NCI-H69 (cell line): ENCODE measurements at regions not wholly inside any gene's neighbourhood (a gene's known extent, or its start where the extent isn't known, plus 50 kb on each side); places are given as distances from the start of the nearest gene placed in this dataset.
"Not testable (repeated sequence)": the region's sequence is repeated elsewhere in the genome, so short reads cannot be mapped to it uniquely, and the experiment has no call there.

Experiments
- DNase-seq: peaks from one replicate; lab custom pipeline; 2025; lab: John Stamatoyannopoulos, UW

- peak; percentile 34 for DNase-seq
Observed at GRCh38 chr11:123344188-123344587, 85.9 kb upstream of the GRAMD1B start.

GRCh38 chr11:123338997-123339752 lies 90.9 kb upstream of the GRAMD1B start:
- DNase-seq, result no peak

- no peak for DNase-seq
Observed at GRCh38 chr11:123338266-123338800, 91.7 kb upstream of the GRAMD1B start.

- DNase-seq, result no peak
Observed at GRCh38 chr11:123334925-123335324, 95.1 kb upstream of the GRAMD1B start.

- DNase-seq, result not testable (repeated sequence)
Observed at GRCh38 chr11:123332577-123332976, 97.5 kb upstream of the GRAMD1B start.

- no peak for DNase-seq
Observed at GRCh38 chr11:123330948-123331347, 99.1 kb upstream of the GRAMD1B start.

GRCh38 chr11:123330471-123330870 lies 99.6 kb upstream of the GRAMD1B start:
- DNase-seq, result no peak

GRCh38 chr11:123330071-123330470 lies 100.0 kb upstream of the GRAMD1B start:
- peak; percentile 16 for DNase-seq

- DNase-seq, result no peak
Observed at GRCh38 chr11:123328281-123328867, 101.7 kb upstream of the GRAMD1B start.

- DNase-seq, result peak; percentile 42
Observed at GRCh38 chr11:123325533-123325932, 104.5 kb upstream of the GRAMD1B start.

- no peak for DNase-seq
Observed at GRCh38 chr11:123323568-123323967, 106.5 kb upstream of the GRAMD1B start.

GRCh38 chr11:123321636-123322035 lies 108.4 kb upstream of the GRAMD1B start:
- DNase-seq, result no peak

- DNase-seq, result peak; percentile 45
Observed at GRCh38 chr11:123318623-123319022, 111.4 kb upstream of the GRAMD1B start.

- DNase-seq, result not testable (repeated sequence)
Observed at GRCh38 chr11:123318132-123318531, 111.9 kb upstream of the GRAMD1B start.

GRCh38 chr11:123316003-123316402 lies 114.1 kb upstream of the GRAMD1B start:
- no peak for DNase-seq

- DNase-seq, result no peak
Observed at GRCh38 chr11:123314972-123315371, 115.1 kb upstream of the GRAMD1B start.

GRCh38 chr11:123313262-123313661 lies 116.8 kb upstream of the GRAMD1B start:
- no peak for DNase-seq

- peak; percentile 64 for DNase-seq
Observed at GRCh38 chr11:123308077-123308476, 113.0 kb upstream of the CLMP start.

GRCh38 chr11:123307276-123307675 lies 112.2 kb upstream of the CLMP start:
- no peak for DNase-seq

- DNase-seq, result no peak
Observed at GRCh38 chr11:123306531-123306930, 111.5 kb upstream of the CLMP start.

- DNase-seq, result no peak
Observed at GRCh38 chr11:123305601-123306375, 110.7 kb upstream of the CLMP start.

- peak; percentile 72 for DNase-seq
Observed at GRCh38 chr11:123304828-123305466, 109.9 kb upstream of the CLMP start.
